H1 (cell line): ENCODE measurements at regions not wholly inside any gene's neighbourhood (a gene's known extent, or its start where the extent isn't known, plus 50 kb on each side); places are given as distances from the start of the nearest gene placed in this dataset.

Experiments used
- BRCA1 ChIP-seq: IDR thresholded peaks from 2 replicates; pipeline ENCODE4 v1.6.1; 2012; ENCODE audit warnings: low read depth, low read length, improper control_type of control experiment
- GTF2F1 ChIP-seq: IDR thresholded peaks from 2 replicates; pipeline ENCODE4 v1.6.1; 2012; ENCODE audit warnings: low read depth, low read length, improper control_type of control experiment, borderline replicate concordance
- KDM1A ChIP-seq: fragments of 200-600, 300-600 bp; sonication (generic); IDR thresholded peaks from 2 replicates; pipeline ENCODE4 v1.7.1; 2016; ENCODE audit warnings: mild to moderate bottlenecking, low read length, borderline replicate concordance
- KDM5A ChIP-seq: fragments of 200-600 bp; IDR thresholded peaks from 2 replicates; pipeline ENCODE4 v1.7.1; 2012; ENCODE audit warnings: mild to moderate bottlenecking, low read length, inconsistent platforms, mixed read lengths
- SRF ChIP-seq: IDR thresholded peaks from 2 replicates; pipeline ENCODE4 v1.6.1; 2011; ENCODE audit warnings: mild to moderate bottlenecking, low read depth, low read length, moderate library complexity
- SUZ12 ChIP-seq: fragments of 200-600 bp; sonication (generic); IDR thresholded peaks from 2 replicates; pipeline ENCODE4 v1.6.1; 2012; ENCODE audit warnings: mild to moderate bottlenecking, inconsistent platforms, low read length, moderate library complexity, mixed read lengths
- TAF1 ChIP-seq: IDR thresholded peaks from 2 replicates; pipeline ENCODE4 v1.6.1; 2011; ENCODE audit warnings: mild to moderate bottlenecking, low read depth, low read length
- TAF7 ChIP-seq: optimal IDR thresholded peaks from 2 replicates; pipeline ENCODE3; 2011; ENCODE audit warnings: low read depth, mild to moderate bottlenecking, inconsistent platforms, low read length, moderate library complexity, borderline replicate concordance
- TF ChIP-seq, protein P1 (sequence below): fragments of 300-600 bp; sonication (generic); IDR thresholded peaks from 2 replicates; pipeline ENCODE4 v1.7.1; 2012; ENCODE audit warnings: low read length, moderate library complexity, mild to moderate bottlenecking, inconsistent platforms; ENCODE audit not compliant: insufficient replicate concordance
- TF ChIP-seq, protein P2 (sequence below), 3 experiments: IDR thresholded peaks; 1 replicate in 2 of 3; 2 replicates in 1 of 3; pipeline versions ENCODE4 v1.5.1 to v1.6.1; 2011; ENCODE audit warnings: low read length in 3 of 3, mild to moderate bottlenecking in 3 of 3, inconsistent platforms in 2 of 3, low read depth in 1 of 3, moderate library complexity in 1 of 3; ENCODE audit not compliant: insufficient read depth in 1 of 3; ENCODE audit errors: control extremely low read depth in 1 of 3

GRCh38 chr13:83117046-83117445 is 765.2 kb downstream of the SLITRK1 start (continued):
- TF ChIP-seq, protein P1, sequence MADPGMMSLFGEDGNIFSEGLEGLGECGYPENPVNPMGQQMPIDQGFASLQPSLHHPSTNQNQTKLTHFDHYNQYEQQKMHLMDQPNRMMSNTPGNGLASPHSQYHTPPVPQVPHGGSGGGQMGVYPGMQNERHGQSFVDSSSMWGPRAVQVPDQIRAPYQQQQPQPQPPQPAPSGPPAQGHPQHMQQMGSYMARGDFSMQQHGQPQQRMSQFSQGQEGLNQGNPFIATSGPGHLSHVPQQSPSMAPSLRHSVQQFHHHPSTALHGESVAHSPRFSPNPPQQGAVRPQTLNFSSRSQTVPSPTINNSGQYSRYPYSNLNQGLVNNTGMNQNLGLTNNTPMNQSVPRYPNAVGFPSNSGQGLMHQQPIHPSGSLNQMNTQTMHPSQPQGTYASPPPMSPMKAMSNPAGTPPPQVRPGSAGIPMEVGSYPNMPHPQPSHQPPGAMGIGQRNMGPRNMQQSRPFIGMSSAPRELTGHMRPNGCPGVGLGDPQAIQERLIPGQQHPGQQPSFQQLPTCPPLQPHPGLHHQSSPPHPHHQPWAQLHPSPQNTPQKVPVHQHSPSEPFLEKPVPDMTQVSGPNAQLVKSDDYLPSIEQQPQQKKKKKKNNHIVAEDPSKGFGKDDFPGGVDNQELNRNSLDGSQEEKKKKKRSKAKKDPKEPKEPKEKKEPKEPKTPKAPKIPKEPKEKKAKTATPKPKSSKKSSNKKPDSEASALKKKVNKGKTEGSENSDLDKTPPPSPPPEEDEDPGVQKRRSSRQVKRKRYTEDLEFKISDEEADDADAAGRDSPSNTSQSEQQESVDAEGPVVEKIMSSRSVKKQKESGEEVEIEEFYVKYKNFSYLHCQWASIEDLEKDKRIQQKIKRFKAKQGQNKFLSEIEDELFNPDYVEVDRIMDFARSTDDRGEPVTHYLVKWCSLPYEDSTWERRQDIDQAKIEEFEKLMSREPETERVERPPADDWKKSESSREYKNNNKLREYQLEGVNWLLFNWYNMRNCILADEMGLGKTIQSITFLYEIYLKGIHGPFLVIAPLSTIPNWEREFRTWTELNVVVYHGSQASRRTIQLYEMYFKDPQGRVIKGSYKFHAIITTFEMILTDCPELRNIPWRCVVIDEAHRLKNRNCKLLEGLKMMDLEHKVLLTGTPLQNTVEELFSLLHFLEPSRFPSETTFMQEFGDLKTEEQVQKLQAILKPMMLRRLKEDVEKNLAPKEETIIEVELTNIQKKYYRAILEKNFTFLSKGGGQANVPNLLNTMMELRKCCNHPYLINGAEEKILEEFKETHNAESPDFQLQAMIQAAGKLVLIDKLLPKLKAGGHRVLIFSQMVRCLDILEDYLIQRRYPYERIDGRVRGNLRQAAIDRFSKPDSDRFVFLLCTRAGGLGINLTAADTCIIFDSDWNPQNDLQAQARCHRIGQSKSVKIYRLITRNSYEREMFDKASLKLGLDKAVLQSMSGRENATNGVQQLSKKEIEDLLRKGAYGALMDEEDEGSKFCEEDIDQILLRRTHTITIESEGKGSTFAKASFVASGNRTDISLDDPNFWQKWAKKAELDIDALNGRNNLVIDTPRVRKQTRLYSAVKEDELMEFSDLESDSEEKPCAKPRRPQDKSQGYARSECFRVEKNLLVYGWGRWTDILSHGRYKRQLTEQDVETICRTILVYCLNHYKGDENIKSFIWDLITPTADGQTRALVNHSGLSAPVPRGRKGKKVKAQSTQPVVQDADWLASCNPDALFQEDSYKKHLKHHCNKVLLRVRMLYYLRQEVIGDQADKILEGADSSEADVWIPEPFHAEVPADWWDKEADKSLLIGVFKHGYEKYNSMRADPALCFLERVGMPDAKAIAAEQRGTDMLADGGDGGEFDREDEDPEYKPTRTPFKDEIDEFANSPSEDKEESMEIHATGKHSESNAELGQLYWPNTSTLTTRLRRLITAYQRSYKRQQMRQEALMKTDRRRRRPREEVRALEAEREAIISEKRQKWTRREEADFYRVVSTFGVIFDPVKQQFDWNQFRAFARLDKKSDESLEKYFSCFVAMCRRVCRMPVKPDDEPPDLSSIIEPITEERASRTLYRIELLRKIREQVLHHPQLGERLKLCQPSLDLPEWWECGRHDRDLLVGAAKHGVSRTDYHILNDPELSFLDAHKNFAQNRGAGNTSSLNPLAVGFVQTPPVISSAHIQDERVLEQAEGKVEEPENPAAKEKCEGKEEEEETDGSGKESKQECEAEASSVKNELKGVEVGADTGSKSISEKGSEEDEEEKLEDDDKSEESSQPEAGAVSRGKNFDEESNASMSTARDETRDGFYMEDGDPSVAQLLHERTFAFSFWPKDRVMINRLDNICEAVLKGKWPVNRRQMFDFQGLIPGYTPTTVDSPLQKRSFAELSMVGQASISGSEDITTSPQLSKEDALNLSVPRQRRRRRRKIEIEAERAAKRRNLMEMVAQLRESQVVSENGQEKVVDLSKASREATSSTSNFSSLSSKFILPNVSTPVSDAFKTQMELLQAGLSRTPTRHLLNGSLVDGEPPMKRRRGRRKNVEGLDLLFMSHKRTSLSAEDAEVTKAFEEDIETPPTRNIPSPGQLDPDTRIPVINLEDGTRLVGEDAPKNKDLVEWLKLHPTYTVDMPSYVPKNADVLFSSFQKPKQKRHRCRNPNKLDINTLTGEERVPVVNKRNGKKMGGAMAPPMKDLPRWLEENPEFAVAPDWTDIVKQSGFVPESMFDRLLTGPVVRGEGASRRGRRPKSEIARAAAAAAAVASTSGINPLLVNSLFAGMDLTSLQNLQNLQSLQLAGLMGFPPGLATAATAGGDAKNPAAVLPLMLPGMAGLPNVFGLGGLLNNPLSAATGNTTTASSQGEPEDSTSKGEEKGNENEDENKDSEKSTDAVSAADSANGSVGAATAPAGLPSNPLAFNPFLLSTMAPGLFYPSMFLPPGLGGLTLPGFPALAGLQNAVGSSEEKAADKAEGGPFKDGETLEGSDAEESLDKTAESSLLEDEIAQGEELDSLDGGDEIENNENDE = no peak
- no peak for TF ChIP-seq SRF
- TF ChIP-seq, protein P2, sequence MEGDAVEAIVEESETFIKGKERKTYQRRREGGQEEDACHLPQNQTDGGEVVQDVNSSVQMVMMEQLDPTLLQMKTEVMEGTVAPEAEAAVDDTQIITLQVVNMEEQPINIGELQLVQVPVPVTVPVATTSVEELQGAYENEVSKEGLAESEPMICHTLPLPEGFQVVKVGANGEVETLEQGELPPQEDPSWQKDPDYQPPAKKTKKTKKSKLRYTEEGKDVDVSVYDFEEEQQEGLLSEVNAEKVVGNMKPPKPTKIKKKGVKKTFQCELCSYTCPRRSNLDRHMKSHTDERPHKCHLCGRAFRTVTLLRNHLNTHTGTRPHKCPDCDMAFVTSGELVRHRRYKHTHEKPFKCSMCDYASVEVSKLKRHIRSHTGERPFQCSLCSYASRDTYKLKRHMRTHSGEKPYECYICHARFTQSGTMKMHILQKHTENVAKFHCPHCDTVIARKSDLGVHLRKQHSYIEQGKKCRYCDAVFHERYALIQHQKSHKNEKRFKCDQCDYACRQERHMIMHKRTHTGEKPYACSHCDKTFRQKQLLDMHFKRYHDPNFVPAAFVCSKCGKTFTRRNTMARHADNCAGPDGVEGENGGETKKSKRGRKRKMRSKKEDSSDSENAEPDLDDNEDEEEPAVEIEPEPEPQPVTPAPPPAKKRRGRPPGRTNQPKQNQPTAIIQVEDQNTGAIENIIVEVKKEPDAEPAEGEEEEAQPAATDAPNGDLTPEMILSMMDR (IDR thresholded peaks at IDR 0.05; ENCODE audit: control extremely low read depth in 1 of 3, insufficient read depth in 1 of 3, low read depth in 1 of 3, low read length in 3 of 3) = no peak
- TF ChIP-seq SUZ12 = no peak
- no peak for TF ChIP-seq KDM5A
- no peak for TF ChIP-seq TAF7
- TF ChIP-seq GTF2F1 = no peak
- no peak for TF ChIP-seq BRCA1
- TF ChIP-seq KDM1A = no peak
- TF ChIP-seq TAF1 = no peak
